Hepatocyte (in vitro differentiated cells): ENCODE measurements at regions not wholly inside any gene's neighbourhood (a gene's known extent, or its start where the extent isn't known, plus 50 kb on each side); places are given as distances from the start of the nearest gene placed in this dataset.
A peak's percentile ranks its signal among the peaks of the same experiment; 100 is the strongest.

Experiments
- DNase-seq: peaks from one replicate; pipeline ENCODE4 v3.0.0-alpha.2; 2016; ENCODE audit warnings: low spot score
- H2AFZ ChIP-seq: fragments of 200-600 bp; sonication (generic); 2 replicates; pipeline ENCODE4 v1.6.0; 2016; ENCODE audit warnings: antibody characterized with exemption, mild to moderate bottlenecking
- H3K27ac ChIP-seq: fragments of 200-600 bp; sonication (generic); 2 replicates; pipeline ENCODE4 v1.5.1; 2016; ENCODE audit warnings: mild to moderate bottlenecking
- H3K27me3 ChIP-seq: fragments of 200-600 bp; sonication (generic); 2 replicates; pipeline ENCODE4 v1.6.1; 2016
- H3K36me3 ChIP-seq: fragments of 200-600 bp; sonication (generic); replicated peaks from 2 replicates; pipeline ENCODE4 v1.5.1; 2016; ENCODE audit warnings: low read depth; ENCODE audit not compliant: insufficient read depth
- H3K4me1 ChIP-seq: fragments of 200-600 bp; sonication (generic); 2 replicates; pipeline ENCODE4 v1.5.1; 2016; ENCODE audit warnings: mild to moderate bottlenecking, moderate library complexity; ENCODE audit not compliant: insufficient read depth
- H3K4me2 ChIP-seq: fragments of 200-600 bp; sonication (generic); 2 replicates; pipeline ENCODE4 v1.6.0; 2016
- H3K4me3 ChIP-seq: fragments of 200-600 bp; sonication (generic); 2 replicates; pipeline ENCODE4 v1.5.1; 2016; ENCODE audit warnings: mild to moderate bottlenecking
- H3K79me2 ChIP-seq: fragments of 200-600 bp; sonication (generic); 2 replicates; pipeline ENCODE4 v1.6.0; 2017; ENCODE audit warnings: mild to moderate bottlenecking
- H3K9me2 ChIP-seq: fragments of 200-600 bp; sonication (generic); replicated peaks from 2 replicates; pipeline ENCODE4 v1.6.0; 2017; ENCODE audit warnings: mild to moderate bottlenecking; ENCODE audit not compliant: insufficient read depth
- H3K9me3 ChIP-seq: fragments of 200-600 bp; sonication (generic); 2 replicates; pipeline ENCODE4 v1.5.1; 2016; ENCODE audit warnings: low read depth, mild to moderate bottlenecking
- H4K20me1 ChIP-seq: fragments of 200-600 bp; sonication (generic); 2 replicates; pipeline ENCODE4 v1.6.0; 2016; ENCODE audit warnings: mild to moderate bottlenecking; ENCODE audit not compliant: insufficient read depth, poor library complexity, severe bottlenecking
- EZH2 ChIP-seq: fragments of 200-600 bp; sonication (generic); IDR thresholded peaks from 2 replicates; pipeline ENCODE4 v1.6.1; 2016; ENCODE audit warnings: antibody characterized with exemption, mild to moderate bottlenecking, borderline replicate concordance
- EZH2phosphoT487 ChIP-seq: fragments of 200-600 bp; sonication (generic); IDR thresholded peaks from one replicate; pipeline ENCODE4 v1.6.1; 2018; ENCODE audit warnings: antibody characterized with exemption, mild to moderate bottlenecking, low read depth, moderate library complexity; ENCODE audit not compliant: unreplicated experiment, severe bottlenecking
- WGBS: methylation state at CpG from one replicate; pipeline ENCODE4 v1.1.6; 2016; ENCODE audit warnings: low lambda C conversion rate; ENCODE audit errors: missing lambda C conversion rate; 5-methylcytosine and 5-hydroxymethylcytosine counted together
- TF ChIP-seq, protein P1 (sequence below): fragments of 200-600 bp; sonication (generic); IDR thresholded peaks from 2 replicates; pipeline ENCODE4 v1.5.1; 2016; ENCODE audit warnings: antibody characterized with exemption, mild to moderate bottlenecking; ENCODE audit not compliant: poor library complexity

GRCh38 chr18:61643884-61644647, 248.7 kb downstream of the RNF152 start:
- H3K4me3 ChIP-seq = no peak overlapping the region
- no peaks in the 10 kb centered on the region for H4K20me1 ChIP-seq
- TF ChIP-seq EZH2phosphoT487 = no peak
- TF ChIP-seq EZH2 = no peak
- TF ChIP-seq, protein P1, sequence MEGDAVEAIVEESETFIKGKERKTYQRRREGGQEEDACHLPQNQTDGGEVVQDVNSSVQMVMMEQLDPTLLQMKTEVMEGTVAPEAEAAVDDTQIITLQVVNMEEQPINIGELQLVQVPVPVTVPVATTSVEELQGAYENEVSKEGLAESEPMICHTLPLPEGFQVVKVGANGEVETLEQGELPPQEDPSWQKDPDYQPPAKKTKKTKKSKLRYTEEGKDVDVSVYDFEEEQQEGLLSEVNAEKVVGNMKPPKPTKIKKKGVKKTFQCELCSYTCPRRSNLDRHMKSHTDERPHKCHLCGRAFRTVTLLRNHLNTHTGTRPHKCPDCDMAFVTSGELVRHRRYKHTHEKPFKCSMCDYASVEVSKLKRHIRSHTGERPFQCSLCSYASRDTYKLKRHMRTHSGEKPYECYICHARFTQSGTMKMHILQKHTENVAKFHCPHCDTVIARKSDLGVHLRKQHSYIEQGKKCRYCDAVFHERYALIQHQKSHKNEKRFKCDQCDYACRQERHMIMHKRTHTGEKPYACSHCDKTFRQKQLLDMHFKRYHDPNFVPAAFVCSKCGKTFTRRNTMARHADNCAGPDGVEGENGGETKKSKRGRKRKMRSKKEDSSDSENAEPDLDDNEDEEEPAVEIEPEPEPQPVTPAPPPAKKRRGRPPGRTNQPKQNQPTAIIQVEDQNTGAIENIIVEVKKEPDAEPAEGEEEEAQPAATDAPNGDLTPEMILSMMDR = no peak
- no peaks in the 10 kb centered on the region for H3K9me3 ChIP-seq
- H3K27me3 ChIP-seq = no peaks in the 10 kb centered on the region
- 75% methylated on average over 8 of the region's 8 CpGs for WGBS
- H3K27ac ChIP-seq = no peak overlapping the region
- no peaks in the 10 kb centered on the region for H3K9me2 ChIP-seq
- H3K79me2 ChIP-seq = no peaks in the 10 kb centered on the region
- no peak for DNase-seq
- H3K4me2 ChIP-seq = no peak overlapping the region
- H2AFZ ChIP-seq = no peak overlapping the region
- no peaks in the 10 kb centered on the region for H3K4me1 ChIP-seq
- H3K36me3 ChIP-seq = no peaks in the 10 kb centered on the region

DNA sequence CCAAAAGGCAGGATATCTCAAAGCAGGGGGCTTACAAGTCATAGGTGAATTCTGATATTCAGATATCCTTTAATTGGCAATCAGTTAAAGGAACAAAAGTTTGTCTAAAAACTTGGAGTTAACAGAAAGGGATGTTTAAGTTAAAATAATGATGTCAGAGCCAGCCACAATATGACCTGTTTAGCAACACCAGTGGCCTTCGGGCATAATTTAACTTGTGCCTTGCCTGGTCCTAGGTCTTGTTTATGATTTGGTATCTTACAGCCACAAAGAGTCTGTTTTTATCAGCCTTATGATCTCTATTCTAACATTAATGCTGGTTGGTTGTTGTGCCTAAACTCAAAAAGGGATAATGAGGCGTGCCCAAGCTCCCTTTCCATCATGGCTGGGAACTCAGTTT, 252.9 kb downstream of the RNF152 start:
- no peak overlapping the region for H2AFZ ChIP-seq
- no peak overlapping the region for H3K4me2 ChIP-seq
- no peaks in the 10 kb centered on the region for H3K36me3 ChIP-seq
- no peak overlapping the region for H3K27ac ChIP-seq
- DNase-seq = no peak
- no peaks in the 10 kb centered on the region for H3K9me3 ChIP-seq
- H3K79me2 ChIP-seq = no peaks in the 10 kb centered on the region
- WGBS = 93% methylated on average over 2 of the region's 2 CpGs
- no peaks in the 10 kb centered on the region for H3K9me2 ChIP-seq
- no peaks in the 10 kb centered on the region for H4K20me1 ChIP-seq
- H3K4me1 ChIP-seq = peaks cover 23% of the 10 kb centered on the region
- TF ChIP-seq, protein P1 = no peak
- TF ChIP-seq EZH2phosphoT487 = no peak
- TF ChIP-seq EZH2 = no peak
- no peaks in the 10 kb centered on the region for H3K27me3 ChIP-seq
- no peak overlapping the region for H3K4me3 ChIP-seq

DNA sequence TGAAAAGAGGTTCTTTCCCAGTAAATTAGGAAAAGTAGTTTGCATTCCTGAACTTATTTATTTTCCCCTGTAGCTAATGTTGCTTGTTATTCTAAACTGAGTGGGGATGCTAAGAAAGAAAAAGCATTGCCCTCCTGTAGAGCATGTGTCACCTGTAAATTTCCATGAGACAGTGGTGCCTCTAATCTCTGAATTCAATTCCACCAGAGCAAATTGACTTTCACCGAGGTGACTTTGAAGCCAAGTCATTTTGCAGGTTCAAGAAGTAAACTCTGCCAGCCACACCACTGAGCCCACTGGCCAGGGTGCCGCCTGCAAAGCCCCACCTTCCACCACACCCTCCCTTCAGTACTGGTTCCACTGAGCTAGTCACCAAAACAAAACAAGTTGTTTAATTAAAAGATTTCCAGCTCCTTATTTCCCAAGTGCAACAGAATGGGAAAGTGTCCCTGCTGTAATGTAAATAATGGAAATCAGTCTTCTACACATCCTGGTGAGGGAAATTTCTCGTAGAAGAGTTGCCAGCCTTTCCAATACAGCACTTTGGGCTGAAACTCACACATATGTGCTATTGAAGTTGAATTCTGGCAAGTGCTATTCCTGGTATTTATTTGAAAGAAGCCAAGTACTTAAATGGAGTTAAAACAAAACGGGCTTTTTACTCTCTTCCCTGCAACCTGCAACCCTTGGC, 254.8 kb downstream of the RNF152 start:
- no peaks in the 10 kb centered on the region for H3K79me2 ChIP-seq

More for the DNA sequence above, 254.8 kb downstream of the RNF152 start:
- peaks cover 23% of the 10 kb centered on the region for H3K4me1 ChIP-seq
- no peak overlapping the region for H2AFZ ChIP-seq
- no peak overlapping the region for H3K4me2 ChIP-seq
- H3K9me3 ChIP-seq = no peaks in the 10 kb centered on the region
- H3K27ac ChIP-seq = peak overlapping the region; percentile 27
- H3K9me2 ChIP-seq = no peaks in the 10 kb centered on the region
- H3K27me3 ChIP-seq = no peaks in the 10 kb centered on the region
- no peak overlapping the region for H3K4me3 ChIP-seq
- no peaks in the 10 kb centered on the region for H4K20me1 ChIP-seq
- TF ChIP-seq, protein P1 = no peak
- TF ChIP-seq EZH2phosphoT487 (no peak), EZH2 (no peak)
- no peak for DNase-seq
- 56% methylated on average over 4 of the region's 4 CpGs for WGBS
- H3K36me3 ChIP-seq = no peaks in the 10 kb centered on the region
